ENCODE measurements at regions not wholly inside any gene's neighbourhood (a gene's known extent, or its start where the extent isn't known, plus 50 kb on each side); places are given as distances from the start of the nearest gene placed in this dataset.

DNA sequence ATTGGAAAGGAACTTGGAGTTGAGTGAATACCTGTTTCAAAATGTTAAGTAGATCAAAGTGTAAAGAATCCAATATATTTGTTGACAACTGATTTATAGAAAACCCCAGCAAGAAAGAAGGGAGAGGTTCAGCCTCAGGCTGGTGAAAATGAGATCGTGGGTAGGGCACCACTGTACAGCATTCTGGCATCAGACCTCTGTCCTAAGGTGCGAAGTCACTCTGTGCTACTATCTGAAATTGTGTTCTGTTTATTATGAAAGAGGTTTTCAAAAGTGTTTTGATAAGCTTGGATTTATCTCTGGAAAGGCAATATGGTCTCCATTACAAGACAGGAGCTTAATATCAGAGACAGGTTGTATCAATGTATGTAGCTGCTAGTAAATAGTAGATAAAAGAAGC is 80.5 kb upstream of the MAP4K3 start:
- TF ChIP-seq, protein P1, sequence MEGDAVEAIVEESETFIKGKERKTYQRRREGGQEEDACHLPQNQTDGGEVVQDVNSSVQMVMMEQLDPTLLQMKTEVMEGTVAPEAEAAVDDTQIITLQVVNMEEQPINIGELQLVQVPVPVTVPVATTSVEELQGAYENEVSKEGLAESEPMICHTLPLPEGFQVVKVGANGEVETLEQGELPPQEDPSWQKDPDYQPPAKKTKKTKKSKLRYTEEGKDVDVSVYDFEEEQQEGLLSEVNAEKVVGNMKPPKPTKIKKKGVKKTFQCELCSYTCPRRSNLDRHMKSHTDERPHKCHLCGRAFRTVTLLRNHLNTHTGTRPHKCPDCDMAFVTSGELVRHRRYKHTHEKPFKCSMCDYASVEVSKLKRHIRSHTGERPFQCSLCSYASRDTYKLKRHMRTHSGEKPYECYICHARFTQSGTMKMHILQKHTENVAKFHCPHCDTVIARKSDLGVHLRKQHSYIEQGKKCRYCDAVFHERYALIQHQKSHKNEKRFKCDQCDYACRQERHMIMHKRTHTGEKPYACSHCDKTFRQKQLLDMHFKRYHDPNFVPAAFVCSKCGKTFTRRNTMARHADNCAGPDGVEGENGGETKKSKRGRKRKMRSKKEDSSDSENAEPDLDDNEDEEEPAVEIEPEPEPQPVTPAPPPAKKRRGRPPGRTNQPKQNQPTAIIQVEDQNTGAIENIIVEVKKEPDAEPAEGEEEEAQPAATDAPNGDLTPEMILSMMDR (IDR thresholded peaks at IDR 0.05) = no peak
- TF ChIP-seq, protein P2, sequence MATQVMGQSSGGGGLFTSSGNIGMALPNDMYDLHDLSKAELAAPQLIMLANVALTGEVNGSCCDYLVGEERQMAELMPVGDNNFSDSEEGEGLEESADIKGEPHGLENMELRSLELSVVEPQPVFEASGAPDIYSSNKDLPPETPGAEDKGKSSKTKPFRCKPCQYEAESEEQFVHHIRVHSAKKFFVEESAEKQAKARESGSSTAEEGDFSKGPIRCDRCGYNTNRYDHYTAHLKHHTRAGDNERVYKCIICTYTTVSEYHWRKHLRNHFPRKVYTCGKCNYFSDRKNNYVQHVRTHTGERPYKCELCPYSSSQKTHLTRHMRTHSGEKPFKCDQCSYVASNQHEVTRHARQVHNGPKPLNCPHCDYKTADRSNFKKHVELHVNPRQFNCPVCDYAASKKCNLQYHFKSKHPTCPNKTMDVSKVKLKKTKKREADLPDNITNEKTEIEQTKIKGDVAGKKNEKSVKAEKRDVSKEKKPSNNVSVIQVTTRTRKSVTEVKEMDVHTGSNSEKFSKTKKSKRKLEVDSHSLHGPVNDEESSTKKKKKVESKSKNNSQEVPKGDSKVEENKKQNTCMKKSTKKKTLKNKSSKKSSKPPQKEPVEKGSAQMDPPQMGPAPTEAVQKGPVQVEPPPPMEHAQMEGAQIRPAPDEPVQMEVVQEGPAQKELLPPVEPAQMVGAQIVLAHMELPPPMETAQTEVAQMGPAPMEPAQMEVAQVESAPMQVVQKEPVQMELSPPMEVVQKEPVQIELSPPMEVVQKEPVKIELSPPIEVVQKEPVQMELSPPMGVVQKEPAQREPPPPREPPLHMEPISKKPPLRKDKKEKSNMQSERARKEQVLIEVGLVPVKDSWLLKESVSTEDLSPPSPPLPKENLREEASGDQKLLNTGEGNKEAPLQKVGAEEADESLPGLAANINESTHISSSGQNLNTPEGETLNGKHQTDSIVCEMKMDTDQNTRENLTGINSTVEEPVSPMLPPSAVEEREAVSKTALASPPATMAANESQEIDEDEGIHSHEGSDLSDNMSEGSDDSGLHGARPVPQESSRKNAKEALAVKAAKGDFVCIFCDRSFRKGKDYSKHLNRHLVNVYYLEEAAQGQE (IDR thresholded peaks at IDR 0.05; ENCODE audit: insufficient read depth in 1 of 2, low read depth in 2 of 2, low read length in 1 of 2) = no peak
- TF ChIP-seq TCF7L2 (IDR thresholded peaks at IDR 0.05; ENCODE audit: low read depth, low read length) = no peak
- TF ChIP-seq POLR2AphosphoS5 (IDR thresholded peaks at IDR 0.05; ENCODE audit: low read depth, low read length) = no peak

Measured in Panc1 (cell line).